NAMALWA (cell line): ENCODE measurements at regions not wholly inside any gene's neighbourhood (a gene's known extent, or its start where the extent isn't known, plus 50 kb on each side); places are given as distances from the start of the nearest gene placed in this dataset.
"Not testable (repeated sequence)": the region's sequence is repeated elsewhere in the genome, so short reads cannot be mapped to it uniquely, and the experiment has no call there.

ENCODE experiments used
- DNase-seq: peaks from one replicate; pipeline ENCODE4 v3.0.0-alpha.2; 2015; ENCODE audit warnings: low spot score

DNA sequence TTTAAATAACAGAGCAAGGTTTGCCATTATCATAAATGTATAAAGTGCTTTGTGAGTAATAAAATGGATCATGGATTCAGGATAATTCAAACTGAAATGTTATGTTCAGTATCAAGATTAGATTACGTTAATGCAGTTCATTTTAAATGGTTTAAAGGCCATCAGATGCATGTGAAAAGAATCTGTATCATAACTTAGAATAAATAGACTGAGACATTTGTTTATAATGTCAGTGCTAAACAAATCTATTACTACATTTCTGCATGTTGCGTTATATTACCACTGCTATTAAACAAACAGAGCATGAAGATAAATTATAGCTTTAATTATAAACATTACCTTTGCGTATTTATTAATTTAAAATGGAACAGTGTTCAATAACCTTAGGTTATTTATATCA is 160.2 kb downstream of the TOX3 start:
- no peak for DNase-seq

DNA sequence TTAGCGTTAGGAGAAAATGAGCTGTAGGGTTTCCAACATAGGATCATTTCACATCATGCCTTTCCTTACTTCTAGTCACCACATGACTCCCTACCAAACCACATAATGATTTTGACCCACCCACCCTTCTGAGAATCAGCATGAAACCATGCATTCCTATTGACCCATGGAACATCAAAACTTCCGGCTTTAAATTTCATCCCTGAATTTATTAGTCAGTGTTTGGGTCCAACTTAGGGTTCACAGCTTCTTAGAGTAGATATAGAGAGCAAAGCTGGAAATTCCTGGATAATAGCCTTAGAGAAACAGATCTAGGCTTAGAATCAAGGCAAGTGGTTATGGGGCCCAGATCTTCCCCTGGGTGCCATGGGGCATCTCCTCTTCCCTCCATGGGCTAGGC is 162.6 kb downstream of the TOX3 start:
- no peak for DNase-seq

DNA sequence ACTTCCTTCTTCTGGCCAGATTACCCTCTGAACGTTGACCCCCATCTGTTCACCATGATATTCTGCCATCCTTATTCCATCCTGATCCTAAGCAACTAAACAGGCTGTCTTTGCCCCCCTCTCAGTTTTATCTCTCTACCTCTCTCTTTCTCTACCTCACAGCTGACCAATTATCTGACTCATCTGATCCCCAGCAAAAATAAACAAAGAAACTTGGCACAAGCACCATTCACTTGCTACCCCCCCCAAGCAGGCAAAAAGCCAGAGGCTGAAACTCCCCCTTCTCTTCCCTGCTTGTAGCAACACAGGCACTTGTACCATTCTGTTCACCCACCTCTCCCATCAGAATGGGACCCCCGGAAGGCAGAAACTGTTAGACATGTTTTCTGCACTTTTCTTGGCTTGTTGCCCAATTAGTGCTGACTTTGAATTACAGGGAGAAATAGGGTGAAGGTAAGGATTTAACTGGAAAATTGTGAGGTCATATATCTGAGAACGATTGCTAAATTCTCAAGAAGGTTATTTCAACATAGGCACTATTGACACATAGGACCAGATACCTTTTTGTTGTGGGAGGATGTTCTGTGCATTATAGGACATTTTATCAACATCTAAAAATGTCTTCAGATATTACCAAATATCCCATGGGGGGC is 163.2 kb downstream of the TOX3 start:
- no peak for DNase-seq

DNA sequence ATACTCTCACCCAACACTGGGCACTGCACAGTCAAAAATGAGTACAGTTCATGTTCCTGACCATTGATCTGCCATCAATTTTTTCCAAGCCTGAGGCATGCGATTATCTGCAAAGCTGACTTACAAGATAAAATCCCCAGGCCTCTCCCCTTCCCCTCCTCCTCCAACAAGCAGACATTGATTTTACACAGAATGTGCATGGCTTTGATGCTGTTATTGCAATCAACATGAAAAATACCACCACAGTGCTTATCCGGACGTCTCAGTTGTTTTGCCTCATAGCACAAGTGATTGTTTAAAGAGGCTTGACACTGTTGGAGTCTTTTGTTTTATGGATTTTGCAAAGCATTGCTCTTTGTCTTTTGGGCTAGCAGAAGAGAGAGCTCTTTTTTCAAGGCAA is 163.8 kb downstream of the TOX3 start:
- no peak for DNase-seq

- no peak for DNase-seq
These were observed 167.4 kb downstream of the TOX3 start for GRCh38 chr16:52379551-52379950.

DNA sequence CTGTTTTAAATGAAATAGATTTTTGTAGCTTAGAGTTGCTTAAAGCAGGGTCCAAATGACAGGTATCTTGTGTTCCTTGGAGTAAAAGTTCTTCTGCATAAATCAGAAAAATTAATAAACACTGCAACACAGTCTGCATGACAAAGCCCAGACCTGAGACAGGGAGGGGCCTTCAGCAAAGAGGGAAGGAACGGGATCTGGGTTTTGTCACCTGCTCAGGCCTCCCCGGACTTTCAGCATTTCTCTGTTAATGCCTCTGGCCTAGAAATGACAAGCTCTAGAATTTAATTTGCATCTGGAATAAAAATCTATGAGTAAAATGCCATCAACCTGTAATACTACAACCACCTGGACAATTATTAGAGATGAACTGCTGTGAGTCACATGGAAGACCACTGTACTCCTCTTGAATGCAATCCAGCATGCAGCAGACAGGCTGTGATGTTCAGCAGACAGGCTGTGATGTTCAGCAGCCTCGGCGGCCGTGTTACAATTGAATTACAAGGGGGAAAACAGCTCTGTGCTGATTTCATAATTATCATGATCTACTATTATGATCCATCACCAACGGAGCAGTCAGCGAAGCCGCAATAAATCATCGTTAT is 170.2 kb downstream of the TOX3 start:
- no peak for DNase-seq

DNA sequence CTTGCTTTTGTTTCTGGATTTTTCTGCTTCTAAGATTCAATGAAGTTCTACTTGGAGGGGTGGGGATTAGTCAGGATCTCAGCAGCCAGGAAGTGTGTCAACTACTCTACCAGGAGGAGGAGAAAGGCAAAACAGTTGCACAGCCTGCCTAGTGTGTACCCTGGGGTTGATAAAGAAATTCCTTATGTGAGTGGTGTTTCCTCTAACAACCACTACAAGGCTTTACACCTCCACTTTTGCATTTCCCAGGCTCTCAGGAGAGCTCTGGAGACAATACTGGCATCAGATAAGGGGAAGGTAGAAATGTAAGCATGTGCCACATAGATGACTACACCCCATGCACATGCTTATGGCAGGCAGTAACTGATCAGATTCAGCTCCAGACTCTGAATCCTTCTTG is 174.6 kb downstream of the TOX3 start:
- no peak for DNase-seq

DNA sequence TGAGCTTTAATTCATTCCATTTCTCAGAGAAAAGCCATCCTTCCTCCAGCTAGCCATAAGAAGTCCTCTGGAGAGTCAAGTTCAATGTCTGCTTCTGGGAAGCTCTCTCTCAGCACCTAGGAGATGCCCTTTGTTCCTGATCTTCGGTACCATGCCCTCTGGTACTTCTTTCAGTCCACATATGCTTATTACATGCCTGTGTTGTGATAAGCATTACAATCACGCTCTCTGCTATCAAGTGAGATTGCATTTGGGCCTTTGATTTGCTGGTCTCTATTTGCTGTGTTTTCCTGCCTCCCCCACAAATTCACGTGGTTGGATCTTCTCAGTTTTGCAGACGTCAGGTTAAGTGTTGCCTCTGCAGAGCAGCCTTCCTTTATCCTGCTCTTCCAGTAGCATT is 178.1 kb downstream of the TOX3 start:
- no peak for DNase-seq

GRCh38 chr16:52367821-52368220 is 179.1 kb downstream of the TOX3 start:
- no peak for DNase-seq

DNA sequence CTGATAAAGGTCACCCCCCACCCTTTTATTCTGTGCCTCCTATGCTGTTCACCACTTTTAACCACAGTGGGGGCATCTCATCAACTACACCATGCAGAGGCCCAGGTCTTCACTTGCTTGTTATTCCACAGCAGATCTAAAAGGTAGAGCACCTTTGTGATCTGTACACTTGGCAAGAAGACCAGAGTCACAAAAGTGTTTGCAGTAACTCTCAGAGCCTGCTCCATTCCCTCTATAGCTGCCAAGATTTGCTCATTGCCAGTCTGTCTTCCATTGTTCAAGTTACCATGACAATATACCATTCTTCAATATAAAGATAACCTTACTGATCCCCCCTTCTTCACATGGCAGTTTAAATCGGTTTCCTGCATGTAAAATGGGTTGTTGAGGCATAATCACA is 180.0 kb downstream of the TOX3 start:
- no peak for DNase-seq

GRCh38 chr16:52364500-52364899 is 182.4 kb downstream of the TOX3 start:
- no peak for DNase-seq

DNA sequence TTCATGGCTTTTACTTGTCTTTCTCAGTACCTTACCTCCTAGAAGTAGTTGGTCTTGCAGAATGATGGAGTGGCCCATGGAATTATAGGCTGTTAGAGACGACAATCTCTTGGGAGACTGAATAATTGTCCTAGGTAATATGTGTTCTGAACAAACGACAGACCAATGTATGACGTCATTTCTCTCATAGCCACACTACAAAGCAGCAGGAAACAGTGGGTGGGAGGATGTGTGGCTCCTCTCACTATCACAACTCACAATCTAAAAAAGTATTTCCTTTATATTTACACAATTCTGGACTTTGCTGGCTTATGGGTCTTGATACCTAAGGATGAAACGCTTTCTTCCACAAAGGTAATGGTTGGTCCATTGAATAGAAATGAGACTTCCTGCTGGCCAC is 183.9 kb downstream of the TOX3 start:
- DNase-seq, result no peak

- no peak for DNase-seq
These were observed 189.2 kb downstream of the TOX3 start for GRCh38 chr16:52357711-52358110.

GRCh38 chr16:52353249-52353648 is 193.7 kb downstream of the TOX3 start:
- DNase-seq, result no peak

DNA sequence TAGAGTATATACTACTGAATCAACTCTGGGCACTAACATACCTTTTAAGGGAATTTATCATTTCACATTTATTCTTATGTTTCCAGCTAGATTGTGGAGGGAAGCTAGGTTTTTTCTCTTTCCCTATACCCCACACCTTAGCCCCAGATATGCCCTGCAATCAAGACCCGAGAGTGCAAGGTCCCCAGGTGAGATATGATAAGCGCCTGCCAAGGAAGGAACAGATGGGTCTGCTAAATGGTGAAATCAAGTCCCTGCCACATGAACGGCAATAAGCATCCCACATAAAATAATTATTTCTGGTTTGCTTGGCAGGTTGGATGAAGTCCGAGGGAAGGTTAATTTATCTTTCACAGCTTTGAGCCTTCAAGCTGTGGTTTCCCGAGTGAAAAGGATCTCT is 195.5 kb downstream of the TOX3 start:
- DNase-seq, result no peak

DNA sequence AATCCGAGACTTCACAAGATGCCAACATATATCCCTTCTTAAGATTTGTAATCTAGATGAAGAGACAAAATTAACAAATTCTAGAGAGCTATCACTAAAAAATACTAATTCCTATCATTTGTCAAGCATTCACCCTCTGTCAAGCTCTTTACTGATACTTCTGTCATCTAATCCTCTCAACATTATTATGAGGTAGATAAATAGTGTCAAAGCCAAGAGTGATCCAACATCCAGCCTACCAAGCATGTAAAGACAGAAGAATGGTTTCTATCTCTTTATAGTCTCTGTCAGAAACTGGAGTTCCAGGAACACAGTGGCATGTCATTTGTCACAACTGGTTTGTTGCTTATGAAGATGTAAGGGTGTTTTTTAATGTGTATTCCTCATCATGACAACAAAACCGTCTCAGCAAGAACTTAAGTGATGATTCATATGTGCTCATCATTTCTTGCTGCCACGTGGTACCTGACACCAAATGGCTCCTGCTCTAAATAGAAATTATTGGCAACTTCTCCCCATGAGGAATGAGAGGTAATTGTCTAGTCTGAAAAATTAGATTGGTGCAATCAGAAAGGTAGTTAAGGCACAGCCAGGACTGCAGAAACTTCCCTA is 196.8 kb downstream of the TOX3 start:
- DNase-seq, result no peak

DNA sequence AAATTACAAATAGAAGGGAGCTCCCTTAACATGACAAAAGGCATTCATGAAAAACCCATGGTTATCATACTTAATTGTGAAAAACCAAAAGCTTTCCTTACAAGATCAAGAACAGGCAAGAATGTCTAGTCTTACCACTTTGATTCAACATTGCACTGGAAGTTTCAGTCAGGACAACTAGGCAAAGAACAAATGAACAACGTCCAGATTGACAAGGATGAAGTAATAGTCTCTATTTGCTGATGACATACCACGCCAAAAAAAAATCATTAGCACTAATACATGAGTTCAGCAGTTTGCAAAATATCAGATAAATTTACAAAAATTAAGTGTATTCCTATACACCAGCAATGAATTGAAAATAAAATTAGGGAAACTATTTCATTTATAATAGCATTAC is 200.2 kb downstream of the TOX3 start:
- no peak for DNase-seq

DNA sequence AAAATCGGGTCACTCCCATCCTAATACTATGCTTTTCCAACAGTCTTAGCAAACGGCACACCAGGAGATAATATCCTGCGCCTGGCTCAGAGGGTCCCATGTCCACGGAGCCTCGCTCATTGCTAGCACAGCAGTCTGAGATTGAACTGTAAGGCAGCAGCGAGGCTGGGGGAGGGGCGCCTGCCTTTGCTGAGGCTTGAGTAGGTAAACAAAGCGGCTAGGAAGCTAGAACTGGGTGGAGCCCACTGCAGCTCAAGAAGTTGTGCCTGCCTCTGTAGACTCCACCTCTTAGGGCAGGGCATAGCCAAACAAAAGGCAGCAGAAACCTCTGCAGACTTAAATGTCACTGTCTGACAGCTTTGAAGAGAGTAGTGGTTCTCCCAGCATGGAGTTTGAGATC is 213.3 kb downstream of the TOX3 start:
- DNase-seq, result not testable (repeated sequence)

GRCh38 chr16:52320930-52321439 is 226.0 kb downstream of the TOX3 start:
- no peak for DNase-seq

GRCh38 chr16:52318302-52319009 is 228.5 kb downstream of the TOX3 start:
- DNase-seq, result no peak

GRCh38 chr16:52316241-52316640 is 230.7 kb downstream of the TOX3 start:
- no peak for DNase-seq

DNA sequence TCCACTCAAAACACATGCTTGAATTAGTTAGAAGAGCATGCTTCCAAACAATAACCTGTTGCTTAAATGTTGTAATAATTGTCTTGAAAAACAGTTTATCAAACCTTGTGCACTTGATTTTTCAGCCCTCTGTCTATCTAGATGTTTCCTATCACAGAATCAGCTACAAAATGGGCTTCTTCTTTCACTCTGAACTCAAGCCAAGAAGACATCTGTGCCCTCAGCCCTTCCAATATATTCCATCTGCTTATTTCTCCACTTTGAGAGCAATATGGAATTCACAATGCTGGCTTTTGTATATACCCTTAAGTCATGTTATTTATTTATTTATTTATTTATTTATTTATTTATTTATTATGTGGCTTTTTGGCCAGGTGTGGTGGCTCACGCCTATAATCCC is 234.2 kb downstream of the TOX3 start:
- DNase-seq, result no peak
